ENCODE measurements at regions not wholly inside any gene's neighbourhood (a gene's known extent, or its start where the extent isn't known, plus 50 kb on each side); places are given as distances from the start of the nearest gene placed in this dataset.

DNA sequence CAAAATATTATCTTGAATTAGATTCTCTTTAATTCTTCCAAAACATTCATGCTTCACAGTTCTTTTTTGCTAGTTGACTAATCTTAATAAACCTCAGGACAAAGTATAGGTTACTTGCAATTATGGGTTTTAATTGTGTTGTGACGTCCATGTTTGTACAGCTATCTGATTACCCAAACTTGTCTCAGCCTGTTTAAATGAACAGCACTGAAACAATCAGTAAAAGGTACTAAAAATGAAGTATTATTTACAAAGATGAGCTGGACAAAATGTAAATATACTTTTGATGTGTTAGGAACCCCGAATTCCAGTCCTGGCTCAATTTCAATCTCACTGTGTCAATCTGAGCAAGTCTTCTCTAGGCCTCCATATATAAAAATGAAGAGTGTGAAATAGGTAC, 57.4 kb upstream of the SLC6A14 start:
- Histone ChIP-seq H3K4me3 (ENCODE audit: insufficient read depth, low read length) (no peak overlapping the region), H4K20me1 (ENCODE audit: insufficient read depth, low read length) (no peaks in the 10 kb centered on the region), H3K79me2 (ENCODE audit: insufficient read depth, low read length) (no peaks in the 10 kb centered on the region), H3K36me3 (ENCODE audit: insufficient read depth, low read length) (no peaks in the 10 kb centered on the region), H3K4me2 (ENCODE audit: insufficient read depth, low read length) (no peak overlapping the region), H3K4me1 (ENCODE audit: insufficient read depth, low read length) (peaks cover 6% of the 10 kb centered on the region), H3K27me3 (ENCODE audit: insufficient read depth, low read length) (no peaks in the 10 kb centered on the region), H3K9me3 (ENCODE audit: low read depth, low read length) (no peaks in the 10 kb centered on the region), H2AFZ (ENCODE audit: low read length) (no peak overlapping the region), H3K27ac (ENCODE audit: low read depth, low read length) (no peak overlapping the region)
- no peak for DNase-seq (ENCODE audit: insufficient read length, low spot score, missing footprints)
- no peak for TF ChIP-seq CTCF (IDR thresholded peaks at IDR 0.05; ENCODE audit: extremely low read depth, low read depth, low read length)

DNA sequence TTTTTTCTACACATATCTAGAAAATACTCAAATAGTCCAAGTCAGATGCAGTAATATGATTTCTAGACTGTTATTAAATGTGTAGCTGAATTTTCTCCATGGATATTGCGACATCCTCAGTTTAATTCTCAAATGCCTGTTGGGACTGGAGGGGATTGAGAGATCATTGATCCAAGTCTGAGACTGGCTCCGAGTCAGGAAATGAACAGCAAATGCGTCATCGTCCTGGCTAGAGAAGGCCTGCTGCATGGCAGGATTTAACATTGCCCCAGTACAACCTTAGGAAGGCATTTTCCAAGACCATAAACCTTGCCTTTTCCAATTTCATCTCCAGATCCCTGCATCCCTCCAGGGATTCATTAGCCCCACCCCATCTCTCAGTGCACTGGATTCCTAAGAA, 56.6 kb upstream of the SLC6A14 start:
- Histone ChIP-seq H3K4me2 (ENCODE audit: insufficient read depth, low read length) (no peak overlapping the region), H3K27me3 (ENCODE audit: insufficient read depth, low read length) (no peaks in the 10 kb centered on the region), H3K4me1 (ENCODE audit: insufficient read depth, low read length) (peaks cover 6% of the 10 kb centered on the region), H3K9me3 (ENCODE audit: low read depth, low read length) (no peaks in the 10 kb centered on the region), H3K27ac (ENCODE audit: low read depth, low read length) (no peak overlapping the region), H4K20me1 (ENCODE audit: insufficient read depth, low read length) (no peaks in the 10 kb centered on the region), H3K36me3 (ENCODE audit: insufficient read depth, low read length) (no peaks in the 10 kb centered on the region), H2AFZ (ENCODE audit: low read length) (peak overlapping the region; percentile 11), H3K4me3 (ENCODE audit: insufficient read depth, low read length) (no peak overlapping the region), H3K79me2 (ENCODE audit: insufficient read depth, low read length) (no peaks in the 10 kb centered on the region)
- no peak for DNase-seq (ENCODE audit: insufficient read length, low spot score, missing footprints)
- no peak for TF ChIP-seq CTCF (IDR thresholded peaks at IDR 0.05; ENCODE audit: extremely low read depth, low read depth, low read length)

DNA sequence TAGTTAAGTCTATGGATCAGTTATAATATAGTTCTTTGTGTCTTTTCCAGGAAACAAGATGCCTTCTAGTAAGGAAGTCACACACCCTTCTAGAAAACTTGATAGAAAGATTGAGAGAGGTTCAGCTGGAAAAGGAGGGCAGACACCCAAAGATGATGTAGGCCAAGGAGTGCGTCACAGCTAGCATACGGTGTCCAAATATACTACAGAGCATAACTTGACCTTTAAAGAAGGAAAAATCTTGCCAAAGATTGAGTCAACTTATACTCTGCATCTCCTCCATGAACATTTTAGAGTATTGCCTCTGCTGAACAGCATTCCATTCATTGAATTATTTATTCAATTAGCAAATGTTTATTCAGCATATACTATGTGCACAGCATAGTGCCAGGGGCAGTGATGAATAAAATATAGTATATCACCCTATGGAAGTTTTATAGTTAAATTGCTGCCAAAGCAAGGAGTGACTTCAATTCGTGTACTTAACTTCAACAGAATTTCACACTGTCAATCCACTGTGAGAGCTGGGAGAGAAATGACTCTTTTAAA, 51.9 kb upstream of the SLC6A14 start:
- Histone ChIP-seq H3K9me3 (ENCODE audit: low read depth, low read length) (no peaks in the 10 kb centered on the region), H3K4me3 (ENCODE audit: insufficient read depth, low read length) (no peak overlapping the region), H3K4me1 (ENCODE audit: insufficient read depth, low read length) (peaks cover 6% of the 10 kb centered on the region), H3K27ac (ENCODE audit: low read depth, low read length) (no peak overlapping the region), H4K20me1 (ENCODE audit: insufficient read depth, low read length) (no peaks in the 10 kb centered on the region), H3K79me2 (ENCODE audit: insufficient read depth, low read length) (no peaks in the 10 kb centered on the region), H3K36me3 (ENCODE audit: insufficient read depth, low read length) (no peaks in the 10 kb centered on the region), H3K4me2 (ENCODE audit: insufficient read depth, low read length) (no peak overlapping the region), H3K27me3 (ENCODE audit: insufficient read depth, low read length) (no peaks in the 10 kb centered on the region), H2AFZ (ENCODE audit: low read length) (no peak overlapping the region)
- no peak for TF ChIP-seq CTCF (IDR thresholded peaks at IDR 0.05; ENCODE audit: extremely low read depth, low read depth, low read length)
- no peak for DNase-seq (ENCODE audit: insufficient read length, low spot score, missing footprints)

All from osteoblast (primary cell).